Stimulated activated CD4-positive, alpha-beta T cell treated with anti-CD3 and anti-CD28 coated beads, Interleukin-15, amount 100 ng/mL, for 24 hours (primary cell): ENCODE measurements at regions not wholly inside any gene's neighbourhood (a gene's known extent, or its start where the extent isn't known, plus 50 kb on each side); places are given as distances from the start of the nearest gene placed in this dataset.
"Not testable (repeated sequence)": the region's sequence is repeated elsewhere in the genome, so short reads cannot be mapped to it uniquely, and the experiment has no call there.

Experiments
- DNase-seq: peaks from one replicate; pipeline ENCODE4 v3.0.0-alpha.2; 2020

DNA sequence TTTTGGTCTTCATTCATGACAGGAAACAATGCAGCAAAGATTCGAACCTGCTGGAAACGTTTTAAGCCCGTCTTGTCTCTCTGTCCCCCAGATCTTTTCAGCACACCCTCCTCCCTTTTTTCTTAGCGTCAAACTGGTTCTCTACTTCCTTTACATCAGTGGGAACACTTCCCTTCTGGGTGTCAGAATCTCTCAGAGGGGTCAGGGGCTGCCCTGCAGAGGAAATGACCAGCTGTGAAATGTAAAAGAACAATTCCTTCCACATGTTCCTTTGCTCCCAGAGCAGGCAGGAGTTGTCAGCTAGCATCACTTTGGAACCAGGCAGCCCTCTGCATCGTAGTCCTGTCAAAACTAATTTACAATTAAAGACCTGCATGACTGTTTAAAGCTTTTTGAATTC is 619.0 kb downstream of the TFAP2A start:
- DNase-seq: no peak

DNA sequence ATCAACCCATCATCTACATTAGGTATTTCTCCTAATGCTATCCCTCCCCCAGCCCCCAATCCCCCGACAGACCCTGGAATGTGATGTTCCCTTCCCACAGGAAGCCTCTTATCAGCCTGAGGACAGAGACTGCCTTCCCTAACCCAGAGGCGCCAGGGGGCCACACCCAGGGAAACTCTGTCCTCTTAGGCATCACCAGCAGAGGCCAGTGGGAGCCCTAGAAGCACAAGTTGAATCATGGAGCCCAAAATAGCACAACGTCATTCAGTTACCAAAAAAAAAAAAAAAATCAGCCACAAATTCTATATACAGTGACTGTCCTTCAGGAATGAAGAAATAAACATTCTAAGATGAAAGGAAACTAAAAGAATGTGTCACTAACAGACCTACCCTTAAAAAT is 625.7 kb downstream of the TFAP2A start:
- DNase-seq: no peak

DNA sequence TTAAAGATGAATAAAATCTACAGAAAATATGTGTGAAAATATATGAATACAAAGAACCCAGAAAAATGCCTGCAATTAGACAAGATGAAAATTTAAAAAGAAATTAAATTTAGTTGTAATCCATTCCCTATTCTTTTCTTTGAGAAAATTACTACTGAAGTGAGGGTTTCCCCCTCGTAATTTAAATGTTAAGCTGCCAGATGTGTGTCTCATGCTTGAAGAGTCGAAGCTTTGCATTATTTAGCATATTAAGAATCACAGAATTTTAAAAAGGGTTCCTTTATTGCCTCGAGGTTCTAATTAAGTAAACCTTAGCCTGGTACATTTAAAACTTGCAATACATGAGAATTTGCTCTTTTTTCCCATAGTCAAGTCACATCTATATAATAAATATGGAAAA is 630.1 kb downstream of the TFAP2A start:
- no peak for DNase-seq

DNA sequence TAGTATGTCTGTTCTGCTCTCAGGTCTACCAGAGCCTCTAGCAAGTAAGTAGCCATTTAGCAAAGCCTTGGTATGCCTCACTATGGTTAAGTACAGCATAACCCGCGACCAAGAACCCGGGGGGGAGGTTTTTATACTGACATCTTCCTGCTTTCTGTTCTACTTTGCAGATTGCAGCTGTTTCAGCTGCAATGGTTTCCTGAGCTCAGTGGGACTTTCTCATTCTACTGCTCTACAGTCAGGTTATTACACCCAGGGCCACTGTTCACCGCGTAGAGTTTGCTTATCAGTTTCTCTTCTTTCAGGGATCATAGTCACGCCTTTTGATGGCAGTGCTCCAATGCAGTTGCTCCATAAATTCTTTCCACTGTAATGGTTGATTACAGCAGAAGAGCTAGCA is 631.3 kb downstream of the TFAP2A start:
- no peak for DNase-seq

DNA sequence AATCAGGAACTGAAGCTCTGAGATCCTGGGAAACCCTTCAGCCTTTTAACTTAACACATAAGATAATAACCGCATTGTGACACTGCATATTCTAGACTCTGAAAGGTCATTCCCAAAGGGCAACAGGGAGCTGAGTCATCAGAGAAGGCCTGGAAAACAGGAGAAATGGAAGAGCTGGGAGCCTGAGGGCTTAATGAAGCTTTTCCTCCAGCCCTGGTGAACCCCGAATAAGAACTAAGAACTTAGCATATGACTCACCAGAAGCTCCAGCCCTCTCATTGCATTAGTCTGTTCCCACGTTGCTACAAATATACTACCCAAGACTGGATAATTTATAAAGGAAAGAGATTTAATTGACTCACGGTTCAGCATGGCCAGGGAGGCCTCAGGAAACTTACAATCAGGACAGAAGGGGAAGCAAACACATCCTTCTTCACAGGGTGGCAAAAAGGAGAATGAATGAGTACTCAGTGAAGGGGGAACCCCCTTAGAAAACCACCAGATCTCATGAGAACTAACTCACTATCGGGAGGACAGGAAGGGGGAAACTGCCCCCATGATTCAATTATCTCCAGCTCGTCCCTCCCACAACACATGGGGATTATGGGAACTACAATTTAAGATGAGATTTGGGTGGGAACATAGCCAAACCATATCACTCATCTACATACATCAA is 648.5 kb downstream of the TFAP2A start:
- no peak for DNase-seq

DNA sequence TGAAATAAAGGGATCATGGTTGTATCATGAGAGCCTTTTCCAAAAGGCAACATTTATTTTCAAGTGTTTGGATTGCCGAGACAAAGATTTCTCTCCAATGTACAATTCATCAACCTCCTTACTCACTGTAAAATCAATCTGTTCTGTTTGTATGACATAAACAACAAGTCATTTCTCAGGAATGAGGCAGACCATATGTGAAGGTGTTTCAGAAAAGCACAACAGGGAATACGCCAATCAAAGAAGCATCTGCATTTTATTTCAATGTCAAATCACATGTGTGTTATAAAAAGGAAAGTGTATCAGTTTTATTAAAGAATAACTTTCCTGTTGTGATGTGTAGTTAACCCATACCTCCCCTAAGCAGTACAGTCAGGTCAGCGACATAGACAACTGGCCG is 653.7 kb downstream of the TFAP2A start:
- no peak for DNase-seq

DNA sequence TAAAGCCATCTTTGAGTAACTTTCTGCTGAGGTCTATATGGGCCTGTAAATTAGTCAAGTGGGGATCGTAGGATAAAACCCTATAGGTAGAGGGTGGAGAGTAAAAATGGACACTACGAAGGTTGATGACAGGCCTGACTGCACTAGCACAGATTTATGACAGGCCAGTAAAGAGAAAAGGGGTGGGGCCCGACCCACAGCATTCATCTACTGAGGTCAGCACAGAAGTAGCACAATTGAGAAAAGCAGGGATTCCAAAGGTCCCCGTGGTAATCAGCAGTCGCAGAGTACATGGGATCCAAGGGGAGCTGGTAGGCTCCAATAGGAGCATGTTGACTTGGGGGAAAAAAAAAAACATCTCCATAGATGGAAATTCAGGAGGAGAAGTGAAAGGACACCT is 660.4 kb downstream of the TFAP2A start:
- DNase-seq: no peak

DNA sequence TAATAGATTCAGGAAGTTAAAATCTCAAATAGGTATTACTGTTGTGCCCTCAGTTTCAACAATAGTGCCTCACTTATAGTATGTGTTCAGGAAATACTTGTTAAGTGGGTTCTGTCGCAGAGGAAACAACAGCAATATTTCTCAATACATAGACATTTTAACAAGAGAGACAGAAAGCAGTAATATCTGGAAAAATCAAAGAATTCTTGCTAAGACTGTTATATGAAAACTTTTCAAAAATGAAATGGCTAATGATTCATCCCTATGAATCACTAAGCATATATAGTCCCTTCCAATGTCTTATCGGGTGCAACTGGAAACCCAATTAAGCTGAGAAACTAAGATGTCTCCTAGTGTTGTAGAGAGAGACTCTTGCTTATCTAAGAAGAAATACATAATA is 668.9 kb downstream of the TFAP2A start:
- DNase-seq: no peak

DNA sequence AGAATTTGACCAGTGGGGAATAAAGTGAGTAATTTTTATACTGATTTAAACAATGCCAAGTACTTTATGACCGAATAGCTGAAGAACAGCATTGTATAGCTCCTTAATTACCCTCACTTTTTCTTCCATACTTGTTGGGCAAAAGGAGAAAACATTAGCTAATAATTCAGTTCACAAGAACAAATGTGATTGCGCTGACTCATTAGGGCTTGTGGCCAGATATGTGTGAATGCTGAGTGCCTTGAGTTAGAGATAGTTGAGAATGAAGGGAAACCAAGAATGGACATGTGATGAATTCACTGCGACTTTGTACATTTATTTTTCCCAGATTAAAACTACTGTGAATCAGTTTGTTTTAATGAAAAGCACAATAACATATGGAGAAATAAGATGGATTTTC is 669.4 kb downstream of the TFAP2A start:
- no peak for DNase-seq

DNA sequence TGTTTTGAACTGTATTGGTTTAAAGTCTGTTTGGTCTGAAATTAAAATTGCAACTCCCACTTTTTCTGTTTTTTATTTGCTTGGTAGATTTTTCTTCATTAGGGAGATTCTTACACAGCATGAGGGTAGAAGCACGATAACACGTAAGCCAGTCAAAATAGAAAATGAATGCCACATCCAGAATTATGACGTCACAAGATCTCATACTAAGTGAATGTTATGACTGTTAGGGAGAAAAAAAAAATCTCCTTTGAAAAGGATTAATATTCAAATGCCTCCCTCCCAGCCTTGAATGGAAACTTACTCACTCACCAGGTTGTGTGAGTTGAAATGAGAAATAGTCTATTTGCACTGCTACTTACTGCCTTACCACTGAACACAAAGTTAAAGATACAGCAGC is 670.8 kb downstream of the TFAP2A start:
- DNase-seq: no peak

DNA sequence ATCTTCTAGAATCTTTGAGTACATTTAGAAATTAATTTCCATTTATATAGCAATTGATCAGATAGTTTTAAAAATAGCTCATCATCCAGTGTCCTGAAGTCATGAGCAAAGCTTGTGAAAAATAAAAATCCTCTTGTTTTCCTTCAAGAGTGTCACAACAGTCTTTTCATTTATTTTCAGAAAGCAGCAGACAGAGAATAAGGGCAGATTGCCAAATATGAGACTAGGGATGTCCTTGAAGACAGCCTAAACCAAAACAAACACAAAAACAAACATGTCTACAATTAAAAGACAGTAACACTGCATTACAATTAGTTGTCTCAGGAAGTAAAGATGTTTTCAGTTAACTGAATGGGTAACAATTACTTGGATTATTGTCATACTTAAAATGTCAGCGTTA is 682.8 kb downstream of the TFAP2A start:
- DNase-seq: no peak

DNA sequence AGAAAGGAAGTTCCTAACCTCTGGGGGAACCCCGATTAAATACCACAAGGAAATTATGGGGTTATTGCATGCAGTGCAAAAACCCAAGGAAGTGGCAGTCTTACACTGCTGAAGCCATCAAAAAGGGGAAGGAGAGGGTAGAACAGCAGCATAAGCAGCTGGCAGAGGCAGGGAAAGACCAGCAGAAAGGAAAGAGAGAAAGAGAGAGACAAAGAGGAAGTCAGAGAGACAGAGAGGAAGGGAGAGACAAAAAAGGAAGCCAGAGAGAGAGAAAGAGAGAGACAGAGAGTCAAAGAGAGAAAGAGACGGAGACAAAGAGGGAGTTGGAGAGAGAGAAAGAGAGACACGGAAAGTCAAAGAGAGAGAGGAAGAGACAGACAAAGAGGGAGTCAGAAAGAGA is 689.1 kb downstream of the TFAP2A start:
- DNase-seq: not testable (repeated sequence)

DNA sequence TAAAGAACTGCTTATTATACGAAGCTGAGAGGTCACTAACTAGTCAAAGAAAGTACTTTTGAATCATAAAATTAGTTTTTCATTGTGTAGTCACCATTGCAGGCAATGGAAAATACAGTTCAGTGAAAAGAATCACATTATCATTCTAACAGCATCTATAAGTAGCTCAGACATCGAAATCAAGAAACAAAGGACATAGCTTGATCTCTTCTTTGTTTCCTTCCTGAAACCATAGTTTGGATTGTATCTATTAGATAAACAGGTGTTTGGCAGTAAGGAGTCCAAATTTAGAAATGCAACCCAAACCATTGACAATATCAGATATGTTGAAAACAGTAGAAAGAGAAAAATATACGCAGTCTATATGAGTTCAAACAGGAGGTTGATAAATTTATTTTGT is 697.3 kb downstream of the TFAP2A start:
- no peak for DNase-seq

DNA sequence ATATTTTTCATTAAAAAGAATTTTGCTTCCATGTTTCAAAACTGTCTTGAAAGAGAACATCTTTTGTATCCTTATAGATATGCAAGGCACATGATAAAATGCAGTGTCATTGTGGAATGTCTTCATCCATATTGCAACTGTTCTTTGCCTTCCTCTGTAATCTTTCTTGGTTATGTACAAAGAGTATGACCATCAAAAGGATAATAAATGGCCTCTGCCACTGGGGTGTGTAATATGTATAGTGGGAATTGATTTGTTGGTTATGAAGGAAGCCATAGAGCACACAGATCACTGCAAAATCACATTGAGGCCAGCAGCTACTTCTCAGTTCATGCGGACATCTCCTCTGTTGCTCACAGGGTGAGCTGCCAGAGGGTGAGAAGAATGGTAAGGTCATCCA is 703.5 kb downstream of the TFAP2A start:
- DNase-seq: no peak

DNA sequence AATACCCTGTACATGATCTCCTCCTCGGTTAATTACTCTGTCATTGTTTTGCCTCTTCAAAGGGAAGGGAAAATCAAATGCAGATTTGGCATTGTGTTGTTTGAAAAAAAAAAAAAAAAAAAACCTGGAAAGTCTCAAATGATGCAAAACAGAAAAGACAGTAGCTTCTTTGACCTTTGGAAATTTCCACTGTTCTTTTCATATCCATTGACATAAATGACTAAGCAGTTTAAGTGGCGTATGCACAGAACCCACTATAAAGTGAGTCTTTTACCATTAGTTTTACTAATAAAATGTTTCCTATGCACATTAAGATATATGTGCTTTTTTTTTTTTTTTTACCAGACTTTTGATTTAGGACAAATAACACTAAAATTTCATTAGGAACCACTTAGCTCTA is 704.3 kb downstream of the TFAP2A start:
- no peak for DNase-seq

DNA sequence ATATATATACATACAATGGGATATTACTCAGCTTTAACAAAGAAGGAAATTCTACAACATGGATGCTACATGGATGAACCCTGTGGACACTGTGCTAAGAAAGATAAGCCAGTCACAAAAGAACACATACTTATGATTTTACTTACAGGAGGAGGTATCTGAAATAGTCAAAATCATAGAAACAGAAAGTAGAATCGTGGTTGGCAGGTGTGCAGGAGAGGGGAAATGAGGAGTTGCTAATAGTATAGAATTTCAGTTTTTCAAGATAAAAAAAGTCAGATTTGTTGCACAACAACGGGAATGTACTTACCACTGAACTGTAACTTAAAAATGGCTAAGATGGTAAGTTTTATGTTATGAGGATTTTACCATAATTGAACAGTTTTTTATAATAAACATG is 706.3 kb downstream of the TFAP2A start:
- DNase-seq: no peak

DNA sequence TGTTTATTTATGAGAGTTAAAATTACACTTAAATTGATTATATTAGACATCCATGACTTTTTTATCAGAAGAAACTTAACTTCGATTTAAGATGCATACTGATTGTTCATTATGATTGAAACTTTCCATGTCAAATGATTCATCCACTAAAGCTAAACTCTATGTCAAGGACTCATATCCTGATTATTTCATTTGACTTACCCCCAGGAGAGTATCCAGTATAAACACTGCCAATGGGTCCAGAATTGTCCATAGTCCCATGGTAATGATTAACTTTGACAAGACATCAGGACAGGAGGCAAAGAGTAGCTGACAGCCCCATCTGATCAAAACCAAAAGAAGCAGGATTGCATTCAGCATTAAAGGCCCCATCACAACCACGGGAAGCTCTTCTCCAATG is 709.9 kb downstream of the TFAP2A start:
- no peak for DNase-seq

DNA sequence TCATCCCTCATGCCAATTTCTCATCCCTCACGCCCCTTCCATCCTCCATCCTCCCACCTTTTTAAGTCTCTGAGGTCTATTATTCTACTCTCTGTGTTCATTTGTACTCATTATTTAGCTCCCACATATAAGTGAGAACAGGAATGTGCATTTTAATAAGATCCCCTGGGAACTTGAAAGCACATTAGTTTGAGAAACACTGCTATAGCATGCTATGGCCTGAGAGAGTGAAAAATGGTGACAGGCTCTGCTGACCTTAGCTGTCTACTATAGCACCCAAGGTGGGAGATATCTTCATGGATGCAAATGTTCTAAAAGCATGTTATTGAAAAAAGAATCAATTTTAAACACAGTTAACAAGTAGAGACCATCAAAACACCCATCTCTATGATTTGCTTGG is 712.0 kb downstream of the TFAP2A start:
- no peak for DNase-seq

DNA sequence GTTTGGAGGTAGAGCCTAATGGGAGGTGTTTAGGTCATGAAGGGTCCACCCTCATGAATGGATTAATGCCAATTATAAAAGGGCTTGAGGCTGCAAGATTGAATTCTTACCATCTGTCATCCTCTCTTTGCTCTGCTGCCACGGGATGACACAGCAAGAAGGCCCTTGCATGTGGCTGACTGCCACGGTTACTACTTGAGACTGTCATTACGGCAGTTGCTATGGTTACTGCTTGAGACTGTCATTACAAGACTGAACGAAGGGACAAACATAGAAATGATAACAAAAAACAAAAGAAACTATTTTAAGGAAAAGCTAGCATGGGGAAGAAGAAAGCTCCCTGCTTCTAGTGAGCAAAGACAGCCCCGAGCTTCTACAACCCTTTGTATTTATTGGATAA is 715.0 kb downstream of the TFAP2A start:
- DNase-seq: no peak

DNA sequence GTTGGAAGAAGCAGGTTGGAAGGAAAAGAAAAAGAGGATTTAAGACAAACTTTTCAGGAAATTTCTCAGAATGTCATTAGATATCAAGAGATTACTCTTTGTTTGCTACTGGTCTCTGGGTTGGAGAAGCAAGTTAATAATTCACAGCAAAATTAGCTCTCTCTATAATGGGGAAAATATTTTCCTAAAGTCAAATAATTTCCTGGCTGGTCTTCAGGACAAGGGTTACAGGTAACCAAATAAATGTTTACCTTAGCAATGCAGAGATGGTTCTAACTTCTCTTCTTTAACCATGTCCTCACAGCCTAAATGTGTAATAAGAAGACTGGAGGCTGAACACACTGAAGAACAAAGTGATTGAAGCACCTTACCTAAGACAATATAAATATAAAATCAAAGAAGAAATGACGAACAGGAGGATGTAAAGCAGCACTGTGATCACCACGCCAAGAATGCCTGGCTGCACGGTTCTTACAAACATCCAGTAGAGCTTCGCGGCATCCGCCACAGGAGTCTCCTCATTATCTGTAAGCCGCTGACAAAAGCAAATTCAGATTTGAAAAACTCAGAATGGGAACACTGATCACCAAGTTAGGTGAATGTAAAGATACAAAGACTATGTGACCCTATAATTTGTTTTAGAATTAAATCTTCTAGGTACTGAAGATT is 717.5 kb downstream of the TFAP2A start:
- DNase-seq: no peak

DNA sequence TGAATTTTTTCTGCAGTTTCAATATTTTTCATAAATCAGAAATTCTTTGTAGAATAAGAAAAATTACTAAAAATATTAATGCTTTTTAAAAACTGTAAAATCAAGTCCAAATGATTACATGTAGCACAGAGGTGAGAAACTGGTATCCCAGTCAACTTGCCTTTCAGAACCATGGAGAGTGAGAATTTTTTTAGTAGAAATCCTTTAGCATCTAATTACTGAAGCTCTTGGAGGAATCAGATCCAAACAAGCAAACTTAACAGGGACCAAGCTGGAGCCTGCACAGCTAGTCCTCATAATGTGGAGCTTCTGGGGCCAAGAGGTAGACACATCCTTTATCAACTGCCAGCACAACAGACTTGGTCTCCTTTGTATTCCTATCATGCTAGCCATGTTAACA is 724.5 kb downstream of the TFAP2A start:
- DNase-seq: no peak

DNA sequence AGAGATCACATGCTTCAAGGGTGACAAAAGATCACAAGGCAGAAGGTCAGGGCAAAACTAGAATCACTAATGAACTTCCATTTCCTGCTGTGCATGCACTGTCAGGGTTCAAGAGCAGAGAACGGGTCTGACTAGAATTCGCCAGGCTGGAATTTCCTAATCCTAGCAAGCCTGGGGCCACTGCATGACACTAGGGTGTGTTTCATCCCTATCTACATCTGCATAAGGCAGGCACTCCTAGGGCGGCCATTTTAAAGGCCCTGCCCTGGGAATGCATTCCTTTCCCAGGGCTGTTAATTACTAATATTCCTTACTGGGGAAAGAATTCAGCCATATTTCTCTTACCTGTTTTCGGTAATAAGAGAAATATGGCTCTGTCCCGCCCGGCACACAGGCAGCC is 734.1 kb downstream of the TFAP2A start:
- DNase-seq: not testable (repeated sequence)

DNA sequence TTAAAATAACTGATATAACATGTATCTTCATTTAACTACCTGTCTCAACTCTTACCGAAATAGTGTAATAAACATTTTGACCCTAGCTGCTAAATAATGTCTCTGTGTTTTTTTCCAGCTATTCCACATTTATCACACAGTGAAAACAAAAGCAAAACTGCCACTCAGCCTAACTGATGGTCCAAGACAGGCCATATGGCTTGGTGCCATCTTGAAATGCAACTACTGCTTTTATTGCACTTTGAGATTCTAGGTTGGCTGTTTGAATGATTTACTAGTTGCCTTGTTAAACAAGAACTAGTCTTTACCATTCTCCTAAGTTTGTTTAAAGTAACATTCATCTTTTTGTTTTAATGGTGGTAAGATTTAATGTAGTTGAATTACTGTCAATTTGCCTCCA is 739.8 kb downstream of the TFAP2A start:
- DNase-seq: no peak

DNA sequence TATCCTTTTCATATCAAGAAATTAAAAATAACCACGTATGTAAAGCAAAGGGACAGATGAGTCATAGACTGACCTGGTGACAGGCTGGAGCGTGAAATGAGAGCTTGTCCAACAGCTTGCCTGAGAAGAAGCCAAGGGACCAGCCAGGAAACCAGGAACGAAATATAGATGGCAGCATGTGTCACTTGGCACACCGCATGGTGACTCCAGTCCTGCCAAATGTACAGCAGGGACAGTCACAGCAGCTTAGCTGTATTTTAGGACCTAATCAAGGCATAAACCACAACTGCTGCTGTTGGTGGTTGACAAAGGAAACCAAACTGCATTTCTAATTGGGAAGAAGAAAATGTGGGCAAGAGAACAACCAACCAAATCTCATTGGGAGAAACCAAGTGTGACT is 755.0 kb downstream of the TFAP2A start:
- DNase-seq: no peak

DNA sequence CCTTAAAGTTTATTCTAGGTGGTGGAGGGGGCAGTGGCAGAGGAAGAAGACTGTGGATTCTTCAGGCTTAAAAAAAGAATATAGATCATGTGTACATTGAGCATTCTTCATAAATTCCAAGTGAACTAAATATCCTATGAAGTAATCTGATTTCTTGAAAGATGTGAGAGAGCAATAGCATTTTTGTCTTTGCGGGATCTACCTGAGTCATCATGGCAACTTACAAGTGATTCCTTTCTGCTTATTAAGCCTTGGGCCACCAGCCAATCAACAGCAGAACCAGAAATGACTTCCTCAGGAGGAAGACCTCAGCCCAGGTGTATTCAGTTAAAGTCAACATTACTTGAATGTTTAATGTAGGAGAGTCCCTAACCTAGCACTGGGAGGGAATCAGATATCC is 756.9 kb downstream of the TFAP2A start:
- DNase-seq: no peak
